C4-2B (cell line): ENCODE measurements at regions not wholly inside any gene's neighbourhood (a gene's known extent, or its start where the extent isn't known, plus 50 kb on each side); places are given as distances from the start of the nearest gene placed in this dataset.

ENCODE experiments used
- CTCF ChIP-seq: fragments of 450-650 bp; conservative IDR thresholded peaks from 2 replicates; pipeline ENCODE4 v1.5.1; 2017; ENCODE audit warnings: mild to moderate bottlenecking
- ZFX ChIP-seq: fragments of 450-650 bp; IDR thresholded peaks from 2 replicates; pipeline ENCODE4 v1.6.1; 2017

- TF ChIP-seq CTCF (no peak), ZFX (no peak)
Measured at GRCh38 chr3:72009851-72010443, 225.0 kb upstream of the PROK2 start.
